GM12865 (cell line): ENCODE measurements at regions not wholly inside any gene's neighbourhood (a gene's known extent, or its start where the extent isn't known, plus 50 kb on each side); places are given as distances from the start of the nearest gene placed in this dataset.
"Not testable (repeated sequence)": the region's sequence is repeated elsewhere in the genome, so short reads cannot be mapped to it uniquely, and the experiment has no call there.

Experiments used
- DNase-seq: peaks from one replicate; pipeline ENCODE4 v3.0.0; 2010; ENCODE audit warnings: low read depth
- H3K4me3 ChIP-seq: 2 replicates; pipeline ENCODE4 v1.5.1; 2011; ENCODE audit warnings: mild to moderate bottlenecking, low read depth, low read length, control low read depth
- TF ChIP-seq, protein P1 (sequence below): IDR thresholded peaks from 2 replicates; pipeline ENCODE4 v1.5.1; 2011; ENCODE audit warnings: low read length, control low read depth, low read depth, inconsistent platforms; ENCODE audit not compliant: insufficient read depth; ENCODE audit errors: missing control alignments

DNA sequence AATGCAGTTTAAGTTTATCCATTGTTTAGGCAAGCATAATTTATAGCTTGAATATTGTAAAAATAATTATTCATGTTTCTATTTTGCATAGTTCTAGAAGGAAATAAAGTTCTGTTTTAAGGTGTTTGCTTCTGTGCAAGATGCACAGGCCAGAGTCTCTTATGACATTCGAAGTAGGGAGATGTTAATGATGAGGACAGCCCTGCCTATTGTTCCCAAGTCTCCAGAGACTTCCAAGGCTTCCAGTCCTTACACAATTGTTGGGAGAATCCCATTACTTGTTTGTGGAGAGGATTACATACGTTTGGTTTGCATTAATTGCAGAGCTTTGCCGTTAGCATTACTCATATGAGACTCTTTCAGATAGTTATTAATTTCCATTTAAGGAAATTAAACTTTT, 96.2 kb upstream of the ANK2 start:
- H3K4me3 ChIP-seq, result no peak overlapping the region
- TF ChIP-seq, protein P1, sequence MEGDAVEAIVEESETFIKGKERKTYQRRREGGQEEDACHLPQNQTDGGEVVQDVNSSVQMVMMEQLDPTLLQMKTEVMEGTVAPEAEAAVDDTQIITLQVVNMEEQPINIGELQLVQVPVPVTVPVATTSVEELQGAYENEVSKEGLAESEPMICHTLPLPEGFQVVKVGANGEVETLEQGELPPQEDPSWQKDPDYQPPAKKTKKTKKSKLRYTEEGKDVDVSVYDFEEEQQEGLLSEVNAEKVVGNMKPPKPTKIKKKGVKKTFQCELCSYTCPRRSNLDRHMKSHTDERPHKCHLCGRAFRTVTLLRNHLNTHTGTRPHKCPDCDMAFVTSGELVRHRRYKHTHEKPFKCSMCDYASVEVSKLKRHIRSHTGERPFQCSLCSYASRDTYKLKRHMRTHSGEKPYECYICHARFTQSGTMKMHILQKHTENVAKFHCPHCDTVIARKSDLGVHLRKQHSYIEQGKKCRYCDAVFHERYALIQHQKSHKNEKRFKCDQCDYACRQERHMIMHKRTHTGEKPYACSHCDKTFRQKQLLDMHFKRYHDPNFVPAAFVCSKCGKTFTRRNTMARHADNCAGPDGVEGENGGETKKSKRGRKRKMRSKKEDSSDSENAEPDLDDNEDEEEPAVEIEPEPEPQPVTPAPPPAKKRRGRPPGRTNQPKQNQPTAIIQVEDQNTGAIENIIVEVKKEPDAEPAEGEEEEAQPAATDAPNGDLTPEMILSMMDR, result no peak
- DNase-seq, result no peak

DNA sequence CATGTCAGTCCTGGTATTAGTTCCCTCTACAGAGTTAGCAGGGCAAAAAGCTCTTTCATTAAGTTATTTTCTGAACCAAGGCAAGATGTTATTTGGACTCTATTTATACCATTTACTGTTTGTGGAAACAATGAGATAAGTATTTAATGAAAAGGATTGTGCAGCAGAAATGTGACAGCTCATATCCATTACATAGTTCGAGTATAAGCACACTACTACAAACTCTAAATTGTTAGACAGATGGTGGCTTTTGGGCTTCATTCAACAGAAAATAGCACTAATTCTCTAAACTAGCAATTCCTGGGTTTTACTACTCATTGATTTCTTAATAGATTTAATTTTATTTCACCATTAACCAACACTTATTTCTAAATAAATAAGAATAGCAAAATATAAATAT, 95.2 kb upstream of the ANK2 start:
- H3K4me3 ChIP-seq, result no peak overlapping the region
- DNase-seq, result no peak
- TF ChIP-seq, protein P1, result no peak

DNA sequence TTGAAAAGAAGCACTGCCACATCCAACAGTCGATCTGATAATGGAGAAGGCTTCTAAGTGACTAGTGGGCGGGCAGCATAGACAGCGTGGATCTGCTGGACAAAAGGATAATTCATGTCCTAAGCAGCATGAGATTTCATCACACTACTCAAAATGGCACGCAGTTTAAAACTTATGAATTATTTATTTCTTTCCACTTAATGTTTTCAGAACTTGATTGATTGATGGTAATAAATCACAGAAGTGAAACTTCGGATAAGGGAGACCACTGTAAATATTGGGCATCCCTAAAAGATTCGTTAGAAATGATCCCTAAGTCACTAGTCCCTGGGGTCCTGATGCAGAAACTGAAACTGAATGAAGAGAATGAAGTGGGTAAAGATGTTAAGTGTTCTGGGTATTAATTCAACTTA, 93.0 kb upstream of the ANK2 start:
- TF ChIP-seq, protein P1, result no peak
- H3K4me3 ChIP-seq, result no peak overlapping the region
- DNase-seq, result no peak

DNA sequence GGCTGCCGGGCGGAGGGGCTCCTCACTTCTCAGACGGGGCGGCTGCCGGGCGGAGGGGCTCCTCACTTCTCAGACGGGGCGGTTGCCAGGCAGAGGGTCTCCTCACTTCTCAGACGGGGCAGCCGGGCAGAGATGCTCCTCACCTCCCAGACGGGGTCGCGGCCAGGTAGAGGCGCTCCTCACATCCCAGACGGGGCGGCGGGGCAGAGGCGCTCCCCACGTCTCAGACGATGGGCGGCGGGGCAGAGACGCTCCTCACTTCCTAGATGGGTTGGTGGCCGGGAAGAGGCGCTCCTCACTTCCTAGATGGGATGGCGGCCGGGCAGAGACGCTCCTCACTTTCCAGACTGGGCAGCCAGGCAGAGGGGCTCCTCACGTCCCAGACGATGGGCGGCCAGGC, 91.7 kb upstream of the ANK2 start:
- not testable (repeated sequence) for H3K4me3 ChIP-seq, DNase-seq

DNA sequence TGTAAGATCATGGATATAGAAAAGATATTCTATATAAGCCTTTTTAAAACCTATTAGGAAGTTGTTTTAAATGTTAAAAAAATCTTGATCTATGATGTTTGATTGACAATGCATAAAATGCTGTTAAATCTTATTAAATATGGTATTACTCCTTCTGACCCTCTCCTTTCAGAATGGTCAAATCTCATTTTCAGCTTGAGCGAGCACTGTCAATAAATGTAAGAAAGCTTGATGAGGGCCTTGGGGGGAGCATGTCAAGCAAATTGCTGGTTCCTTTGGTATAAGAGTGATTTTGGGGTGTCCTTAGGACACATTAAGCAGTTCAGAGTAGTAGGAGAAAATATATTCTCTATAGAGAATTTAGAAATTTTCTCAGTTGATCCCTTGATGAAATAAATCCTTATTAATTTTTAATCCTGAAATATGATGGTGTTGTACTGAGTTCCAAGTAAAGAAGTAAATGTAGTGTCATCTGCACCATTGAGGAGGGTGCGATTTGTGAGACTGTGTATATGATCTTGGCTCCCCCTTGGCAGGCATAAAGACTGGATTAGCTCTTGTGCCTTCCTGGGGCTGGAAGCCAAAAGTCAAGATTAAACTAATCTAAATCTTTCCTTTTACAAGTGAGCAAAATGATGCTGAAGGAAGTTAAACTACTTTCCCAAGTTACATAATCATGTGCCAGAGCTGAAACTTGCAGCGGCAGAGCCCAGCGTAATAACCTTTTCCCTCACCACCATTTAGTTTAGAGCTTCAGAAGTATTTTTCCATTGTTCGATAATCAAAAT, 82.6 kb upstream of the ANK2 start:
- H3K4me3 ChIP-seq, result no peak overlapping the region
- TF ChIP-seq, protein P1, result no peak
- no peak for DNase-seq

DNA sequence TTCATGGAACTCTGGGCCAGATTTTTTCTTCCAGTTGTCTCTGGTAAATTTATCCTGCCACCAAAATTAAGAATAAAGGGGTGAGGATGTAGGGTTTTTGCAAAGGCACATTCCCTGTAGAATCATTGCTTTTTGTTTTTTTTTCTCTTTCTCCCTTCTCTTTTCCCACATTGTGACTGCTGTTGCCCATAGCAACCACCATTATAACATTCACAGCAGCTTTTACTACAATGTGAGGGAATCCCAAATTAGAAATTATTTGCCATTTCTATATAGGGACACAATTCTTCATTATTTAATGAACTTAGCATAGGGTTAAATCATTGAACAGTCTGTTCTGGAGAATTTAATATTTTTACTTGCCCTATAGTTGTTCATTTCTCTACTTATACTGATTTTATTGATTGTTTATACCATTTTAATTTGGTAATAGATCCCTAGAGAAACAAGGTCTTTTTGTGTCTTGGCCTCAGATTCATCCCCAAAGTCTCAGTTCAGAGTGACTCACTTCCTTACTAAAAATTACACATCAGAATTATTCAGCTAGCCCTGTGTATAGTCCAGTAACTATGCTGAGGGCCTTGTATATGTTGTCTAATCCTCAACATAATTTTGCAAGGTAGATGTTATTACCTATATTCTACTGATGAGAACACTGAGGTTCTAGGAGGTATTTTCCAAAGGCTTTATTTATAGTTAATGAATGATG, 80.8 kb upstream of the ANK2 start:
- TF ChIP-seq, protein P1, result no peak
- DNase-seq, result no peak
- no peak overlapping the region for H3K4me3 ChIP-seq

DNA sequence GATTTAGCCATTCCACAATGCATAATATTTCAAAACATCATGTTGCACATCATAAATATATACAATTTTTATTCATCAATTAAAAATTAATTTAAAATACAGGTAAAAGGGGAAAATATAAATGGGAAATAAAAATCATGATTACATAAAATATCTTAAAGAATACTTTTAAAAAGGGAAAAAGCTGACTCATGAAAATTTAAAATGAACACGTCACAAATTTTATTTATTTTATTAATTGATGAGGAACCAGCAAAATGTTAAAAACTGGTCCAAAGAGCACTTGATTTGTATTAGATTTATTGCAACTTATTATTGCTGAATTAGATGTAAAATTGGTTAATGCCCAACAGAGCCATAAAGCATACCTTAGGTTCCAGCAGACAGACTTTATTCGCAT, 78.5 kb upstream of the ANK2 start:
- H3K4me3 ChIP-seq, result no peak overlapping the region
- TF ChIP-seq, protein P1, result no peak
- DNase-seq, result no peak
